Parathyroid adenoma (tissue), 2 donors: ENCODE measurements at regions not wholly inside any gene's neighbourhood (a gene's known extent, or its start where the extent isn't known, plus 50 kb on each side); places are given as distances from the start of the nearest gene placed in this dataset.

ENCODE experiments used
- H2AFZ ChIP-seq: fragments of 300-600 bp; sonication (generic); one replicate; pipeline ENCODE4 v1.7.0; 2017; ENCODE audit warnings: antibody characterized with exemption, mild to moderate bottlenecking
- H3K27ac ChIP-seq: fragments of 300-600 bp; sonication (generic); one replicate; pipeline ENCODE4 v1.7.0; 2017
- H3K27me3 ChIP-seq: fragments of 300-600 bp; sonication (generic); one replicate; pipeline ENCODE4 v1.7.0; 2017; ENCODE audit warnings: low read length; ENCODE audit not compliant: control insufficient read depth, insufficient read depth
- H3K36me3 ChIP-seq: fragments of 300-600 bp; sonication (generic); one replicate; pipeline ENCODE4 v1.7.0; 2017; ENCODE audit warnings: low read length; ENCODE audit not compliant: control insufficient read depth, insufficient read depth
- H3K4me1 ChIP-seq: fragments of 300-600 bp; sonication (generic); one replicate; pipeline ENCODE4 v1.7.0; 2017; ENCODE audit warnings: control low read depth
- H3K4me2 ChIP-seq: fragments of 300-600 bp; sonication (generic); one replicate; pipeline ENCODE4 v1.7.0; 2017; ENCODE audit warnings: low read length
- H3K4me3 ChIP-seq: fragments of 300-600 bp; sonication (generic); one replicate; pipeline ENCODE4 v1.7.0; 2017; ENCODE audit warnings: low read depth, low read length
- H3K79me2 ChIP-seq: fragments of 300-600 bp; sonication (generic); one replicate; pipeline ENCODE4 v1.7.0; 2017; ENCODE audit warnings: control low read depth
- H3K9ac ChIP-seq: fragments of 300-600 bp; sonication (generic); one replicate; pipeline ENCODE4 v1.7.0; 2017; ENCODE audit warnings: mild to moderate bottlenecking
- H3K9me3 ChIP-seq: fragments of 300-600 bp; sonication (generic); one replicate; pipeline ENCODE4 v1.7.0; 2017; ENCODE audit warnings: low read length; ENCODE audit not compliant: control insufficient read depth
- CTCF ChIP-seq: fragments of 300-600 bp; sonication (generic); IDR thresholded peaks from one replicate; pipeline ENCODE4 v1.7.0; 2017; ENCODE audit warnings: antibody characterized with exemption, mild to moderate bottlenecking
- donor health status: primary hyperparathyroidism.

GRCh38 chr9:13378154-13378553 lies 98.7 kb upstream of the MPDZ start:
- no peak overlapping the region for H3K27ac ChIP-seq
- no peaks in the 10 kb centered on the region for H3K36me3 ChIP-seq
- H3K27me3 ChIP-seq = no peaks in the 10 kb centered on the region
- TF ChIP-seq CTCF = no peak
- H3K4me3 ChIP-seq = no peak overlapping the region
- no peaks in the 10 kb centered on the region for H3K9me3 ChIP-seq
- H3K79me2 ChIP-seq = no peaks in the 10 kb centered on the region
- H3K9ac ChIP-seq = no peak overlapping the region
- no peaks in the 10 kb centered on the region for H3K4me1 ChIP-seq
- no peak overlapping the region for H2AFZ ChIP-seq
- no peak overlapping the region for H3K4me2 ChIP-seq

- Histone ChIP-seq H3K4me3 (no peak overlapping the region), H3K4me2 (no peak overlapping the region), H3K9ac (no peak overlapping the region), H3K9me3 (no peaks in the 10 kb centered on the region), H3K27ac (no peak overlapping the region), H3K79me2 (no peaks in the 10 kb centered on the region), H3K4me1 (no peaks in the 10 kb centered on the region), H3K27me3 (no peaks in the 10 kb centered on the region), H2AFZ (no peak overlapping the region), H3K36me3 (no peaks in the 10 kb centered on the region)
- no peak for TF ChIP-seq CTCF
Measured at GRCh38 chr9:13377171-13377925, 97.9 kb upstream of the MPDZ start.

GRCh38 chr9:13372510-13372909 lies 93.0 kb upstream of the MPDZ start:
- no peak overlapping the region for H2AFZ ChIP-seq
- no peak overlapping the region for H3K27ac ChIP-seq
- TF ChIP-seq CTCF = no peak

DNA sequence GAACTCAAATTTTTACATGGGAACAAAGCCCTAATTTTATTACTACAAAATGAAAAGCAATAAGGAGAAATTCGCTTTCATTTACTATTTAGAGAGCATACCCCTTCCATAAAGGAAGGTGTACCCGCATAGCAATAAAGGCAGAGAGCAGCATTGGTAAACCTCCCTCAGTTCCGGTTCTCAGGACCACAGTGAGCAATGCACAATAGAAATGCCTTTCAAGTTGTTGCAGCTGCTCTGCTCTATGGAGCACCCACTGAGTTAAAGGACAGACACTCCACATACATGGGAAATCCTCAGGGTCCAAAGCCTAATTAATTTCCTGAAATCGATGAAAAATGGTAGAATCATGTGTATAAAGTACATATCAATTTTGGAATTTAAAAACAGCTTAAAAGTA lies 89.9 kb upstream of the MPDZ start:
- Histone ChIP-seq H3K27ac (no peak overlapping the region), H3K9me3 (no peaks in the 10 kb centered on the region), H3K9ac (no peak overlapping the region), H3K4me3 (no peak overlapping the region), H3K4me2 (no peak overlapping the region), H2AFZ (no peak overlapping the region), H3K36me3 (no peaks in the 10 kb centered on the region), H3K4me1 (no peaks in the 10 kb centered on the region), H3K27me3 (no peaks in the 10 kb centered on the region), H3K79me2 (no peaks in the 10 kb centered on the region)
- TF ChIP-seq CTCF = no peak

More at GRCh38 chr9:13372510-13372909, 93.0 kb upstream of the MPDZ start:
- Histone ChIP-seq H3K36me3 (no peaks in the 10 kb centered on the region), H3K9ac (no peak overlapping the region), H3K4me3 (no peak overlapping the region), H3K4me1 (no peaks in the 10 kb centered on the region), H3K4me2 (no peak overlapping the region), H3K9me3 (no peaks in the 10 kb centered on the region), H3K27me3 (no peaks in the 10 kb centered on the region), H3K79me2 (no peaks in the 10 kb centered on the region)

GRCh38 chr9:13367784-13368183 lies 88.3 kb upstream of the MPDZ start:
- Histone ChIP-seq H3K79me2 (no peaks in the 10 kb centered on the region), H3K27me3 (no peaks in the 10 kb centered on the region)
- no peak for TF ChIP-seq CTCF

More at GRCh38 chr9:13367784-13368183, 88.3 kb upstream of the MPDZ start:
- Histone ChIP-seq H3K4me2 (no peak overlapping the region), H3K9me3 (no peaks in the 10 kb centered on the region), H3K36me3 (no peaks in the 10 kb centered on the region), H2AFZ (no peak overlapping the region), H3K4me3 (no peak overlapping the region), H3K9ac (no peak overlapping the region), H3K27ac (no peak overlapping the region), H3K4me1 (no peaks in the 10 kb centered on the region)
